Inflammatory macrophage treated with lipopolysaccharide for 4 hours (primary cell): ENCODE measurements at regions not wholly inside any gene's neighbourhood (a gene's known extent, or its start where the extent isn't known, plus 50 kb on each side); places are given as distances from the start of the nearest gene placed in this dataset.
"Not testable (repeated sequence)": the region's sequence is repeated elsewhere in the genome, so short reads cannot be mapped to it uniquely, and the experiment has no call there.

Experiments
- DNase-seq: peaks from one replicate; pipeline ENCODE4 v3.0.0-alpha.2; 2020

DNA sequence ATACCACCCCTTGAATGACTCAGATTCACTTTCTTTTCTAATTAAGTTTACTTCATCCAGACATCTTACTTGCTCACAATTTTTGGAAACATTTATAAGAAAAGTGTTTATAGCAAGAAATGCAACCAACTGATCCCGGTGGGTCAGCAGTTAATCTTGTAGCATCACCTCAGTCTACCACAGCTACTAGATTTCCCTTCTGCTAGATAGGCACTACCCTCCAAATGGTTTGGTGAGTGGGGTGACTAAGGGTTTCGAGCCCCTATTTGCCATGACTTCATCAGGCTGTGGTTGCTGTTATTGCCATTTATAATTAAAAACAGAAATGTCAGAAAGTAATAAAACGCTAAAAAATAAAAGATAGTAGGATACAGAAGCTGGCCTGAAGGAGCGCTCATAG is 930.1 kb upstream of the GJE1 start:
- no peak for DNase-seq

- DNase-seq = no peak
These were observed 933.7 kb upstream of the GJE1 start for GRCh38 chr6:141199074-141199473.

- no peak for DNase-seq
These were observed 937.4 kb upstream of the GJE1 start for GRCh38 chr6:141195251-141195832.

DNA sequence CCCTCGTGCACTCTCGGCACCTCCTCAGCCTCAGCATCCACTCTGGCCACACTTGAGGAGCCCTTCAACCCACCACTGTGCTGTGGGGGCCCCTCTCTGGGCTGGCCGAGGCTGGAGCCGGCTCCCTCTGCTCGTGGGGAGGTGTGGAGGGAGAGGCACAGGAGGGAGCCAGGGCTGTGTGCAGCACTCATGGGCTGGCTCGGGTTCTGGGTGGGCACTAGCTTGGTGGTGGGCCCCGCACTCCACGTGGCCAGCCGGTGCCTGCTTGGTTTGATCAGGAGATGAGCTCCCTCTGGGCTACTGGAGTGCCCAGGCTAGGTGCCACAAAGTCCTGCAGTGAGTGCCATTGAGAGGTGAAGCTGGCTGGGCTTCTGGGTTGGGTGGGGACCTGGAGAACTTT is 949.4 kb upstream of the GJE1 start:
- no peak for DNase-seq

DNA sequence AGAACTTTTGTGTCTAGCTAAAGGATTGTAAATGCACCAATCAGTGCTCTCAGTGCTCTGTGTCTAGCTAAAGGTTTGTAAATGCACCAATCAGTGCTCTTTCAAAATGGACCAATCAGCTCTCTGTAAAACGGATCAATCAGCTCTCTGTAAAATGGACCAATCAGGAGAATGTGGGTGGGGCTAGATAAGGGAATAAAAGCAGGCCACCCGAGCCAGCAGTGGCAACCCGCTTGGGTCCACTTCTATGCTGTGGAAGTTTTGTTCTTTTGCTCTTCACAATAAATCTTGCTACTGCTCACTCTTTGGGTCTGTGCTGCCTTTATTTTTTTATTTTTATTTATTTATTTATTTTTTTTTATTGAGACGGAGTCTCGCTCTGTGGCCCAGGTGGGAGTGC is 957.3 kb upstream of the GJE1 start:
- not testable (repeated sequence) for DNase-seq

GRCh38 chr6:141174932-141175331 is 957.8 kb upstream of the GJE1 start:
- DNase-seq = no peak

DNA sequence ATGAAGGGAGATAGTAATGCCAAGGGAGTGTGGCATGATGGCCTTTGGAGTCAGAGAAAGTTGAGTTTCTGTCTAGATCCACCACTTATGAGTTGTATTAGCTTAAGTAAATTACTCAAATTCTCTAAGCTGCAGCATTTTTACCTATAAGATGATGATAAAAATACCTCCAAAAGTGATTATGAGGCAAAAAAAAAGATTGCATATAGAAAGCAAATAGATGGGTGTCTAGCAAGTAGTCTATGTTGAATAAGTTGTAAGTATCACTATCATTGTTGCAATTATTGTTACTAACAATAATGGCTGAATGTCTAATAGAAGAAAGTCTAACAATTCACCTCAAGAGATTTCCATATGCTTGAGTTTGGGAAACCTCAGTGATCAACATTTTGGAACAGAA is 959.2 kb upstream of the GJE1 start:
- no peak for DNase-seq

DNA sequence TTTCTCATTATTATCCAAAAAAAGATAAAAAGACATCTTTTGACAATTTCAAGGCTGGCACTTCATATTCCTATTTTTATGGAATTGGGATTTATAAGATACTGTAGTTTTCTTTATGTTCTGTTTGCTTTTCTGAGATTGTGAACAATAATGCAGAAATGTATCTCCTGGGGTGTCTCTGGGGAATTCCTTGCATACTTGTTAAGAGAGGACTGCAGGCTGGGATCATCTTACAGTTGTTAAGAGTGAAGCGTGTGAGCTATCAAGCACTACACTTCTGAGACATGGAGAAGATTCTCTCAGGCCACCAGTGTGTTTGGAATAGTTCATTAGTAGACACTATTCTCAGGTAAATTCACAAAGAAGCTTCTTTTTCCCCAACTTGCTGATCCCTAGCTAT is 963.3 kb upstream of the GJE1 start:
- no peak for DNase-seq

DNA sequence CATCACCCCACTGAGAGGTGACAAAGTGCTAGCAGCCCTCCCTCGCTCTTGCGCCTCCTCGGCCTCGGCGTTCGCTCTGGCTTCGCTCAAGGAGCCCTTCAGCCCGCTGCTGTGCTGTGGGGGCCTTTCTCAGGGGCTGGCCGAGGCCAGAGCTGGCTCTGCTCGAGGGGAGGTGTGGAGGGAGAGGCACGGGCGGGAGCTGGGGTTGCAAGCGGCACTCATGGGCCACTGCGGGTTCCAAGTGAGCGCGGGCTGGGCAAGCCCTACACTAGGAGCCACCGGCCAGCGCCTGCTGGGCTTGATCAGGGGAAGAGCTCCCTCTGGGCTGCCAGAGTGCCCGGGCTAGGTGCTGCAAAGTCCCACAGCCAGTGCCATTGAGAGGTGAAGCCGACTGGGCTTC is 964.8 kb upstream of the GJE1 start:
- no peak for DNase-seq

DNA sequence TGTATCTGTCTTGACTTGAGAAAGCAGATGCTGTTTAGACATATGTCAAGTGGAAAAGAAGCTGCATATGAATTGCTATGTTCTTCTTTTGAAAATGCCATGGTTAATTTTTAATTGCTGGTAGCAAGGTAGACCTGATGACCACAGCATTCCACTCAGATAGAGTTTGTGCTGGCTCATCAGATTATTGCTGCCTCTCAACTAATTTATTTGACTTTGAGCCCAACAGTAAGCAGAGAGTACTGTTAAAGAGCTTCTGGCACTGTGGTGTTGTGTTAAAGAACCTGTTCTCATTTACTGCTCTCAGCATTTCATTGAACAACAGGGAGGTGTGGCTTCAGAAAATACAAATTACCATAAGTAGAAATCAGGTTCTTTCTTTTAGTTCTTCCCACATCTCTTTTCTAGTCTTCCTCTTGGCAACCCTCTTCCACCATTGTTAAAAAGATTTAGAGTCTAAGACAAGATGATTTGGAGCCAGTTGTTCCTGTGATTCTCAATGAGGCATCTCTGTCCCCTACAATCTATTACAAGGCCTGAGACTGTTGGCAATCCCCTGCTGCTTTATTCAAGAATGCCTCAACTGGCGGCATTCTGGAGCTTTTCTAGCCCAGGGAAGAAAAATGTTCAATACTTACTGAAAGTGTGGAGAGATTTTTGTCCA is 967.6 kb upstream of the GJE1 start:
- DNase-seq = no peak

DNA sequence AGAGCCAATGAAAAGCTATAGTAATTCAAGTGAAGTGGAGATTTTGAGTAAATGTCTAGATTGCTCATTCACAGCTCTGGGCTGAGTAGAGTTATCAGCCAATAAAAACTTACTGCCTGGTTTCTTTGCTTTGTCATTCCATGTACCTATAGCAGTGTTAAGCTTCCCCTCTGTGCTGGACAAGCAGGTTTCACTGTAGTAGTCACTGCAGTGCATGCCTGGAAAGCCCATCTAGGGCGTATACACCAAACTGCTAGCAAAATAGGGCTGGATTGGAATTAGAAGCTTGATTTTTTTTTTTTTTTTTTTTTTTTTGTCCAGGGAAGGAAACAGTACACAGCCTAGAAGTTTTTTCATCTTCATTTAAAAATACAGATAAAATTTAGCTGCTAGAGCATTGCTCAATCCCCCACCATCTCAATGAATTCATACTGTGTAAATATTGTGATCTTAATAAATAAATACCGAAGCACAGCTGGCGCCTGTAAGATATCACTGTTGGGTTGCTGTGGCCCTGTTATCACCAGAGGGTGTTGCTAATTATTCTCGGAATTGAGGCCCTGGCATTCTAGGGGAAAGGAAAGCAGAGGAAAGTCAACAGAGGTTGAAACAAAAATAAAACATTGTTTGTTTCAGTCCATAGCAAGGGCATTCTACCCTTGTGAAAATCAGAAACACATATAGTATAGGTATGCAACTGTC is 968.5 kb upstream of the GJE1 start:
- no peak for DNase-seq

DNA sequence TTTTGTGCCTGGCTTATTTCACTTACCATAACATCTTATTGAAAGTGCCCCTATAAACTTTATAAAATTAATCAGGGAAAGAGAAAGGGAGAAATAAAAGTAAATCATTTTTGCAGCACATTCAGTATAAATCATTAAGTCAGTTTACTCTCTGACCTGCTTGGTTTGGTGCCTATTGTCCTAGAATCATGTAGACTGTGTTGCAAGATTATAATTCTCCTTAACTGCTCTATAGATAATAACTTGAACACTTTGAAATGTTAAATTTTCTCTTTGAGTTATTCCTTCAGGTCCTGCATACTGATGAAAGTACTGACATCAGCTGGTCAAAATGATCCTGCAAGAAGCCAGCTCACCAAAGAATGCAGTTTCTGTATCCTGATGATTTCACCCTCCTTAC is 969.6 kb upstream of the GJE1 start:
- no peak for DNase-seq

- no peak for DNase-seq
These were observed 974.0 kb upstream of the GJE1 start for GRCh38 chr6:141158740-141159139.

- no peak for DNase-seq
These were observed 979.2 kb upstream of the GJE1 start for GRCh38 chr6:141153563-141153962.

- DNase-seq = no peak
These were observed 979.8 kb upstream of the GJE1 start for GRCh38 chr6:141152951-141153350.

DNA sequence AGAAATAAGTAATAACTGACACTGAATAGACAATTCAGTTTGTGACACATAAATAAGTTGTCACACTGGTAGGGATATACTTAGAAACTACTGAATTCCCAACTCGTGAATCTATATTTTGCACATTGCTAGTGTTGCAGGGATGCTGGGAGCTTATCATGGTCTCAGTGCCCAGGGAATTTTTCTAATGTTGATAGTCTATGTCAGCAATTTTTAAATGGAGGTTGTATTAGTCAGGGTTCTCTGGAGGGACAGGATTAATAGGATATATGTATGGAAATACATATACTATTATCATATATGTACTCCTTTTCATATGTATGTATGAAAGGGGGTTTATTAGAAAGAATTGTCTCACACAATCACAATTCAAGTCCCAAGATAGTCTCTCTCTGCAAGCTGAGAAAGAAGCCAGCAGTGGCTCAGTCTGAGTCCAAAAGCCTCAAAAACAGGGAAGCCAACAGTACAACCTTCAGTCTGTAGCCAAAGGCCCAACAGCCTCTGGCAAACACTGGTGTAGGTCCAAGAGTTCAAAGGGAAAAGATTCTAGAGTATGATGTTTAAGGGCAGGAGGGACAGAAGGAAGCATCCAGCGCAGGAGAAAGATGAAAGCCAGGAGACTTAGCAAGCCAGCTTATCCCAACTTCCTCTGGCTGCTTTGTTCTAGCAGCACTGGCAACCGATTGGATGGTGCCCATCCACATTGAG is 980.9 kb upstream of the GJE1 start:
- no peak for DNase-seq

- DNase-seq = no peak
These were observed 990.9 kb upstream of the GJE1 start for GRCh38 chr6:141141870-141142269.

DNA sequence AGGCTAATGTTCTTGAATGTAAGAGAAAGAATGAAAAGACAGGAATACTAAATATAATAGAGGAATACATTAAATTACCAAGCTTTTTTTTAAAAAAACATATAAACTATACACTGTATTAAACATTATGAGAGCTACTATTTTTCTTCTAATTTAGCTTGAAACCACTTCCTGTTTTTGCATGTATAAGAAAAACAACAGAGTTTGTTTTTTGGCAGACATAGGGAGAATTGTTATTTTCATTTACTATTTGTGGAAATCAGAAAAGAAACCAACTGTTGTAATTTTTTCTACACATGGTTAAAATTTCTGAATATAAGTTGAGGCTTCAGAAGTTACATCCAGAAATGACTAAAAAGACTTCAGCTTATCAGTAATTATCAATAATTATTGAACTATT is 991.8 kb upstream of the GJE1 start:
- DNase-seq = no peak

DNA sequence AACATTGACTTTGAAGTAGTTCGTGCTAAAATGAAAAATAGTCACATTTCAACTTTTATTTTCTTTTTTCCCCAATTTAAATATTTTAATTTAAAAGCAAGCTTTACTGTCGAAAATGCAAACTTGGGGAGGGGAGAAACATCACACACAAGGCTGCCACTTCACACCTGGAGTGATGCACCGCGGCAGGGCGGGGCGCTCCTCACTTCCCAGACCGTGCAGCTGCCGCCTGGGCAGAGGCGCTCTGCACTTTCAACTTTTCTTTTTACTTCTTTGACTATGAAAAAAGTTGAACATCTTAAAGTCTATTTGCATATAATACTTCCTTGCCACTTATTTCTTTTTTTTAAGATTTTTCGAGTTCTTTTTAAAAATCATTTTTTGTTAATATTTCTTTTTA is 993.3 kb upstream of the GJE1 start:
- DNase-seq = no peak

DNA sequence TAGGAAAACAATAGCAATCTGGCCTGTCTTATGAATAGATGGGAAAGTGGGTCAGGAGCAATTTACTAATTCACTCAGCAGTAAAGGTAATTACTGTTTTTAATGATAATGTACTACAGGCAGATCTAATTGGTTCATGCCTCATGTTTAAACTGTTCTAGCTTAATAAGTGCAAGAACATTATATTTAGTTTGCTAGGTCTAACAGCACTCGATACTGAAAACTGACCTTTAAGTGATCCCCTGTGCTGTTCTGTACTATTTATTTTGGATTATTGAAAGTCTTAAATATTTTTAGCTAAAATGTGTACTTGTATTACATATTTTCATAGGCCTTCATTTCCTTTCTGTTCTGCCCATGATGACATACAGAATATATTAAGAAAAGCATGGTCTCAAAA is 998.0 kb upstream of the GJE1 start:
- DNase-seq = no peak

GRCh38 chr6:141133836-141134235 is 998.9 kb upstream of the GJE1 start:
- no peak for DNase-seq

GRCh38 chr6:141133346-141133745 is 999.4 kb upstream of the GJE1 start:
- no peak for DNase-seq

- no peak for DNase-seq
These were observed 1001.1 kb upstream of the GJE1 start for GRCh38 chr6:141131616-141132015.

GRCh38 chr6:141123497-141123896 is 1009.2 kb upstream of the GJE1 start:
- no peak for DNase-seq
